NCI-H774 (cell line): ENCODE measurements at regions not wholly inside any gene's neighbourhood (a gene's known extent, or its start where the extent isn't known, plus 50 kb on each side); places are given as distances from the start of the nearest gene placed in this dataset.
A peak's percentile ranks its signal among the peaks of the same experiment; 100 is the strongest.

ENCODE experiments used
- DNase-seq: peaks from one replicate; lab custom pipeline; 2025; lab: John Stamatoyannopoulos, UW

GRCh38 chr4:10983268-10983667 is 298.7 kb upstream of the CLNK start:
- no peak for DNase-seq

GRCh38 chr4:10982305-10982704 is 297.7 kb upstream of the CLNK start:
- DNase-seq = no peak

- DNase-seq = no peak
Observed at GRCh38 chr4:10981576-10981975, 297.0 kb upstream of the CLNK start.

GRCh38 chr4:10981096-10981495 is 296.5 kb upstream of the CLNK start:
- DNase-seq = no peak

- DNase-seq = no peak
Observed at GRCh38 chr4:10979032-10979431, 294.5 kb upstream of the CLNK start.

GRCh38 chr4:10977534-10977933 is 293.0 kb upstream of the CLNK start:
- no peak for DNase-seq

- DNase-seq = no peak
Observed at GRCh38 chr4:10974371-10974770, 289.8 kb upstream of the CLNK start.

GRCh38 chr4:10973686-10974085 is 289.1 kb upstream of the CLNK start:
- no peak for DNase-seq

GRCh38 chr4:10971800-10972401 is 287.3 kb upstream of the CLNK start:
- DNase-seq = no peak

GRCh38 chr4:10965196-10965595 is 280.6 kb upstream of the CLNK start:
- DNase-seq = no peak

GRCh38 chr4:10963958-10964703 is 279.6 kb upstream of the CLNK start:
- no peak for DNase-seq

- no peak for DNase-seq
Observed at GRCh38 chr4:10963241-10963640, 278.7 kb upstream of the CLNK start.

- no peak for DNase-seq
Observed at GRCh38 chr4:10962246-10962645, 277.7 kb upstream of the CLNK start.

- DNase-seq = peak; percentile 44
Observed at GRCh38 chr4:10960389-10960788, 275.8 kb upstream of the CLNK start.

- no peak for DNase-seq
Observed at GRCh38 chr4:10959586-10959985, 275.0 kb upstream of the CLNK start.

- DNase-seq = no peak
Observed at GRCh38 chr4:10958226-10958856, 273.8 kb upstream of the CLNK start.

GRCh38 chr4:10951306-10951705 is 266.7 kb upstream of the CLNK start:
- DNase-seq = no peak

GRCh38 chr4:10949039-10949733 is 264.6 kb upstream of the CLNK start:
- DNase-seq = no peak

GRCh38 chr4:10947898-10948297 is 263.3 kb upstream of the CLNK start:
- DNase-seq = no peak

GRCh38 chr4:10944321-10944720 is 259.8 kb upstream of the CLNK start:
- no peak for DNase-seq

- DNase-seq = no peak
Observed at GRCh38 chr4:10942156-10942555, 257.6 kb upstream of the CLNK start.

GRCh38 chr4:10929818-10930217 is 245.2 kb upstream of the CLNK start:
- DNase-seq = no peak

- no peak for DNase-seq
Observed at GRCh38 chr4:10925996-10926395, 241.4 kb upstream of the CLNK start.
